Choroid plexus epithelial cell (primary cell): ENCODE measurements at regions not wholly inside any gene's neighbourhood (a gene's known extent, or its start where the extent isn't known, plus 50 kb on each side); places are given as distances from the start of the nearest gene placed in this dataset.

Experiments used
- DNase-seq: peaks from one replicate; pipeline ENCODE4 v3.0.0-alpha.2; 2010; ENCODE audit warnings: low read depth
- H3K4me3 ChIP-seq: 2 replicates; pipeline ENCODE4 v1.5.1; 2011; ENCODE audit warnings: low read depth, mild to moderate bottlenecking, control low read depth, low read length, moderate library complexity
- TF ChIP-seq, protein P1 (sequence below): conservative IDR thresholded peaks from 2 replicates; pipeline ENCODE4 v1.5.1; 2011; ENCODE audit warnings: low read depth, mild to moderate bottlenecking, control low read depth, inconsistent platforms, low read length, moderate library complexity

DNA sequence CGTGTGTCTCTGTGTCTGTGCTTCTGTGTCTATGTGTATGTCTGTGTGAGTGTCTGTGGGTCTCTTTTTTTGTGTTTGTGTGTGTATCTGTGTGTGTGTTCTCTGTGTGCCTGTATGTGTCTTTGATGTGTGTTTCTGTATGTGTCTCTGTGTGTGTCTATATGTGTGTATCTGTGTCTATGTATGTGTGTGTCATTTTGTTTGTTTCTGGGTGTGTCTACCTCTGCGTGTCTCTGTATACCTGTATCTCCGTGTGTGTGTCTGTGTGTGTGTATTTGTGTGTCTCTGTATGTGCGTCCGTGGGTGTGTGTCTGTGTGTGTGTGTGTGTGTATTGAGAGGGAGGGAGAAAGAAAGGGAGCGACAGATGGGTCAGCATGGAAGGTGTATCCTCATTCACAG, 106.3 kb upstream of the TRABD2B start:
- TF ChIP-seq, protein P1, sequence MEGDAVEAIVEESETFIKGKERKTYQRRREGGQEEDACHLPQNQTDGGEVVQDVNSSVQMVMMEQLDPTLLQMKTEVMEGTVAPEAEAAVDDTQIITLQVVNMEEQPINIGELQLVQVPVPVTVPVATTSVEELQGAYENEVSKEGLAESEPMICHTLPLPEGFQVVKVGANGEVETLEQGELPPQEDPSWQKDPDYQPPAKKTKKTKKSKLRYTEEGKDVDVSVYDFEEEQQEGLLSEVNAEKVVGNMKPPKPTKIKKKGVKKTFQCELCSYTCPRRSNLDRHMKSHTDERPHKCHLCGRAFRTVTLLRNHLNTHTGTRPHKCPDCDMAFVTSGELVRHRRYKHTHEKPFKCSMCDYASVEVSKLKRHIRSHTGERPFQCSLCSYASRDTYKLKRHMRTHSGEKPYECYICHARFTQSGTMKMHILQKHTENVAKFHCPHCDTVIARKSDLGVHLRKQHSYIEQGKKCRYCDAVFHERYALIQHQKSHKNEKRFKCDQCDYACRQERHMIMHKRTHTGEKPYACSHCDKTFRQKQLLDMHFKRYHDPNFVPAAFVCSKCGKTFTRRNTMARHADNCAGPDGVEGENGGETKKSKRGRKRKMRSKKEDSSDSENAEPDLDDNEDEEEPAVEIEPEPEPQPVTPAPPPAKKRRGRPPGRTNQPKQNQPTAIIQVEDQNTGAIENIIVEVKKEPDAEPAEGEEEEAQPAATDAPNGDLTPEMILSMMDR = no peak
- H3K4me3 ChIP-seq = no peak overlapping the region
- no peak for DNase-seq

DNA sequence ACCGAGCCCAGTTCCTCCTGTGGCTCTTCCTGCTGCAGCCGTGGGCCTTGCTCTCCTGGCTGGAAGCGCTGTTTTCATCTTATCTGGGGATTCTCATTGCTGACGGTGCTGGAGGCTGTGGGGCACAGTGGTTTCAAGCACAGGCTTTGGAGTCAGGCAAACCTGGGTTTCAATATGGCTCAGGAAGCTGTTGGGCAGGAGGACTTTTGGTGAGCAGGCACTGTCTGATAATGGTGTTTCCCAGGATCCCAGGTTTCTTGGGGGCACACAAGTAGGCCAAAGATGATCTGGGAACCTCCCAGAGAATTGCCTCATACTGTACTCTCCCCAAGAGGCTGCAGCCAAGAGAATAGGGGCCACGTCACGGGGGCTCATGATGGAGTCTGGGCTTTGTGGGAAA, 105.6 kb upstream of the TRABD2B start:
- no peak overlapping the region for H3K4me3 ChIP-seq
- TF ChIP-seq, protein P1 = no peak
- peak; percentile 9 for DNase-seq

DNA sequence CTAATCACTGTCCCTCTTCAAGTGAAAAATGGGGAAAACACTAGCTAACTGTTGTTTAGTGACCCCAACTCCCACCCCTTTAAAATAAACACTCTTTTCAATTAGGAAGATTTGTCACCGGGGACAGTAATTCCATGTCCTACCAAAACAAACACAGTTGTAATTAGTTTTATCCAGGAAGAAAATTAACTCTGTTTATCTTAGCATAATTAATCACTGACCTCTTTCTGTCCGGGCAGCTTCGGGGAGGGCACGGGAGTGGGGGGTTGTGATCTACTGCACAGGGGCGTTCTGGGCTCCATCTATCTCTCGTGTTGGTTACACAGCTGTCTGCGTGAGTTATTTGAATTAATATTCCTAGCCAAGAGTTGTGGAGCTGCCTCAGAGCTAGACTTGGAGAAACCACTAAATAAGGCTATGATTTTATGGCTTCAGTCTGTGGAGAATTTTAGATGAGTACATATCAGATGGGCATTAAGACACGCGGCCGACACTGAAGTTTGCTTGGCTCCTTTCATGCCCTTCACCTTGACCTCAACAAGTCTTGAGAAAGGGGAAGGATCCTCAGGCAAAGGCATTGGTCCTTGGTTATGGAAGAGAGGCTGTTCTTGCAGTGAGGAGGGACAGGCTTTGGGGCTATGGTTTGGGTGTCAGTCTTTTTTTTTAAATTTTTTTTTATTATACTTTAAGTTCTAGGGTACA, 102.0 kb upstream of the TRABD2B start:
- no peak overlapping the region for H3K4me3 ChIP-seq
- no peak for DNase-seq
- TF ChIP-seq, protein P1 = no peak

DNA sequence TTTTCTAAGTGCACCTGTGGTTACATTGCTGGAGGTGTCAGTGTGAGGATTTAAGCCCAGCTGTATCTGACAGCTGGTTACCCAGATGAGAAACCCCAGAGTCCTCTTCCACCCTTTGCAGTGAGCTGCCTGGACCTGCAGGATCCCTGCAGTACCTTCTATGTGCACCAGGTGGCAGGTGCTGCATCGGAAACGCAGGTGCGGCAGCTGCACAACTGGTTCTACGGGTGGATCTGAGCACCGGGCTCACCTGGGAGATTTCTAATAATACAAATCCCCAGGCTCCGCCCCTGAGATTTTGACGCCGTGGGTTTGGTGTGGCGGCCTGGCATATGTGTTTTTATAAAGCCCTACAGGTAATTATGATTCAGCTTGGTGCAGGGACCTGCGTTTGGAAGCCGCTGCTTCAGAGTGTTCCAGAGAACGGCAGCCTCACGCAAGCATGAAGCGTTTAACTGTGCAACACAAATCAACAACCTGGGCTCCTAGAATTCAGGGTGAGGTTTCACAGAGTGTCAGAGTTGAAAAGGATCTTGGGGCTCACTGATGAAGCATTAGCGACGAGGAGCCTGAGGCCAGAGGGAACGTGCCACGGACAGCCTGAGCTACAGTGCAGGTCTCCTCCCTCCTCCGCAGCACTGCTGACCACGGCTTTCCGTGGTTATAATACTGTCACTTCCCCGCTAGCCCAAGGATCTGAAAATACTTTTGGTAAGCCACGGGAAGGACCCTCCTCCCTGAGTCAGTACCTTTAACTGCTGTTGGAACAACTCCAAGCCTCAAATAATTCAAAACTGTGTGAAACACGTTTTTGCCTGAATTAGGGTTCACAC, 96.7 kb upstream of the TRABD2B start:
- TF ChIP-seq, protein P1 = peak; percentile 90
- DNase-seq = peak; percentile 78
- no peak overlapping the region for H3K4me3 ChIP-seq

DNA sequence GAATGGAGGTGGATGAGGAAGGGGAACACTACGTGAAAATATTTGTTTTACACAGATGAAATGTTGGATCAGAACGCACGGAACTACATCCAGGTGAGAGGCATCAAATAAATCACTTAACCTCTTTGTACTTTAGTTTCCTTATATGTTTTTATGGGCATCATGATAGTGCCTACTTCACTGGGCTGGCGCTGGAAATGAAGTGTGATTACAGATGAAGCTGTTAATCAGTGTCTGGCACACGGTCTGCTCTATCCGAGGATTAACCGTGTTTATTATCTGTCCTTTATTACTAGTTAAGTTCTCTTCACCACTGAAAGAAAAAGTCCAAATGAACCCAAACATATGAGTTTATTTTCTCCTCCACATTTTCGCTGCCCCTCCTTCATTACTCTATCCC, 96.0 kb upstream of the TRABD2B start:
- no peak for DNase-seq
- TF ChIP-seq, protein P1 = no peak

DNA sequence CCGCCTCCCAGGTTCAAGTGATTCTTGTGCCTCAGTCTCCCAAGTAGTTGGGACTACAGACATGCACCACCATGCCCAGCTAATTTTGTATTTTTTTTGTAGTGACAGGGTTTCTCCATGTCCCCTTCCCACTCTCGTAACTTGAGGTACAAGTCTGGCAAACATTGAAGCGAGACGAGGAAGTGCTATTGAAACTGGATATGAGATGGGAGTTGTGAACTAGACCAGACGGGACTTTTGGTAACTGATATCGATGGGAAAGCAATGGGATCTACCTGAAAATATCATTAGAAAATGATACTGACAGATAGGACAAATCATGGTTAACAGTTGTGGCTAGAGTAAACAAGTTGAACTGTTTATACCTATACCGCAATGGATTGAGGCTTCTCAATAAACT, 95.2 kb upstream of the TRABD2B start:
- H3K4me3 ChIP-seq = no peak overlapping the region
- TF ChIP-seq, protein P1 = no peak
- no peak for DNase-seq

More for the DNA sequence above, 96.0 kb upstream of the TRABD2B start:
- H3K4me3 ChIP-seq = no peak overlapping the region
